ENCODE measurements at regions not wholly inside any gene's neighbourhood (a gene's known extent, or its start where the extent isn't known, plus 50 kb on each side); places are given as distances from the start of the nearest gene placed in this dataset.

DNA sequence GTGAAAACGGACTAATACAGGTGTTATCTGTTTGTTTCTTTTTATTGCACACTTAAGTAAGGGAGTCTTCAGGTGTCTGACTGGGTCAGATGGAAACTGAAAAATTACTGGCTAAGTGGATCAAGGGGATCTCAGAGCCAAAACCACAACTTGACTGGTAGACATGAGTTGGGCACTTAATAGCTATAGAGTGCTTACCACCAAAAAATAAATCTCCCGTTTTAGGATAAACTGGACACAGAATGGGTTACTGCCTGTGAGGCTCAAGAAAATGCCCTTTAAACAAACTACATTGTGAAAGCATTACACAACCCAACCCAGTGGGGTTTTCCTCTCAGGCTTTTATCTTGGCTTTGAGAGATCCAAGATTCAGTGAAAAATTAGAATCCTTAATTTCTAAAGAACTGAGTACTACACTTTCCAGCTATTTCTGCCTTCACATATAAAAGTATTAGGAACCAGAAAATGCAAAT lies 134.0 kb upstream of the LYPLAL1 start:
- intact Hi-C loops (cut with micrococcal nuclease; ENCODE audit: unreplicated experiment) (no loop called here), in situ Hi-C loops (cut with HindIII; ENCODE audit: extremely low pct_ligation_motif_present, low pct_unique_long_range_greater_than_20kb) (no loop called here)
- ChIA-PET POLR2A (no interaction called here), CTCF (ENCODE audit: low intra/inter-chr PET ratio, low total read pairs) (no interaction called here)
- no peak overlapping the region for H3K27ac ChIP-seq (ENCODE audit: extremely low read length, insufficient read depth, low read length)
- FAIRE-seq (no peak), ATAC-seq (no peak), DNase-seq (ENCODE audit: low spot score) (no peak)
- no peaks in the 10 kb centered on the region for H3K79me2 ChIP-seq (ENCODE audit: insufficient read depth, low read length)
- H3K36me3 ChIP-seq (replicated peaks in 1 of 2; ENCODE audit: control insufficient read depth in 1 of 2, insufficient read depth in 2 of 2, low read length in 2 of 2) = no peaks in the 10 kb centered on the region
- no peak overlapping the region for H3K4me2 ChIP-seq (ENCODE audit: low read depth, low read length)
- no TSS peak for BruUV-seq (replicated peaks)
- H2AFZ ChIP-seq (ENCODE audit: low read length) = no peak overlapping the region
- WGBS (ENCODE audit: low lambda C conversion rate) = 22% methylated on average over 2 of the region's 2 CpGs
- H3K4me1 ChIP-seq (ENCODE audit: insufficient read depth, low read length) = no peaks in the 10 kb centered on the region; the same call in 1 of the 2 replicates
- TF ChIP-seq, protein P1, sequence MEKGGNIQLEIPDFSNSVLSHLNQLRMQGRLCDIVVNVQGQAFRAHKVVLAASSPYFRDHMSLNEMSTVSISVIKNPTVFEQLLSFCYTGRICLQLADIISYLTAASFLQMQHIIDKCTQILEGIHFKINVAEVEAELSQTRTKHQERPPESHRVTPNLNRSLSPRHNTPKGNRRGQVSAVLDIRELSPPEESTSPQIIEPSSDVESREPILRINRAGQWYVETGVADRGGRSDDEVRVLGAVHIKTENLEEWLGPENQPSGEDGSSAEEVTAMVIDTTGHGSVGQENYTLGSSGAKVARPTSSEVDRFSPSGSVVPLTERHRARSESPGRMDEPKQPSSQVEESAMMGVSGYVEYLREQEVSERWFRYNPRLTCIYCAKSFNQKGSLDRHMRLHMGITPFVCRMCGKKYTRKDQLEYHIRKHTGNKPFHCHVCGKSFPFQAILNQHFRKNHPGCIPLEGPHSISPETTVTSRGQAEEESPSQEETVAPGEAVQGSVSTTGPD (CRISPR knock-in tag; IDR thresholded peaks at IDR 0.05) = no peak
- H3K4me3 ChIP-seq (replicated peaks in 1 of 3; ENCODE audit: insufficient read depth in 1 of 3, low read depth in 2 of 3, low read length in 3 of 3) = no peak overlapping the region
- no peaks in the 10 kb centered on the region for H3K27me3 ChIP-seq (ENCODE audit: control insufficient read depth in 1 of 2, insufficient read depth in 2 of 2, low read length in 2 of 2)
- no peak overlapping the region for H3K9ac ChIP-seq (ENCODE audit: insufficient read depth, low read depth, low read length)
- H4K20me1 ChIP-seq (ENCODE audit: insufficient read depth, low read length) = no peaks in the 10 kb centered on the region
- no peaks in the 10 kb centered on the region for H3K9me3 ChIP-seq (ENCODE audit: low read length)

DNA sequence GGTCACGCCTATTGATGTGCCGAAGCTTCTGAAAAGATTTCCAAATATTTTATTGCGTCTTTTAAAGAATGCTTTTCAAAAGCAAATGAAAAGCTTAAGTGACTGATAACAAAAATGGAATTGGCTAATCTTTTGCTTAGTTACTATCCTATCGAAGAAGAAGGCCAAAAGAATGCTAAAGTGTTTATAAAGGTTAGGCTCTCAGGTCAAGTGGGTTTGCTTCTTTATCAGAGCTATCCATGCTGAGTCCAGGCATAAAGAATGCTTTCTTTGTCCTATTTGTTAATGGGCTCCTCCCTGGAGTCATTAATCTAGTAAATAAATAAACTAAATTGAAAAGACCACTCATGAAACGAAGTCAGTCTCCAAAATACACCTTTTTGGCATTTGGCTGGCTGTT lies 133.4 kb upstream of the LYPLAL1 start:
- in situ Hi-C loops (cut with HindIII; ENCODE audit: extremely low pct_ligation_motif_present, low pct_unique_long_range_greater_than_20kb) (no loop called here), intact Hi-C loops (cut with micrococcal nuclease; ENCODE audit: unreplicated experiment) (no loop called here)
- no peak for DNase-seq (ENCODE audit: low spot score)
- no peak for FAIRE-seq
- no peak overlapping the region for H3K4me2 ChIP-seq (ENCODE audit: low read depth, low read length)
- CTCF ChIA-PET (ENCODE audit: low intra/inter-chr PET ratio, low total read pairs) = no interaction called here
- H3K36me3 ChIP-seq (replicated peaks in 1 of 2; ENCODE audit: control insufficient read depth in 1 of 2, insufficient read depth in 2 of 2, low read length in 2 of 2) = no peaks in the 10 kb centered on the region
- POLR2A ChIA-PET = no interaction called here
- H2AFZ ChIP-seq (ENCODE audit: low read length) = no peak overlapping the region
- BruUV-seq (replicated peaks) = no TSS peak
- 4% methylated on average over 5 of the region's 5 CpGs for WGBS (ENCODE audit: low lambda C conversion rate)
- TF ChIP-seq ZNF619 (CRISPR knock-in tag; IDR thresholded peaks at IDR 0.05) (no peak), POLR2G (IDR thresholded peaks at IDR 0.05; ENCODE audit: low read depth, low read length) (no peak), ZFP1 (CRISPR knock-in tag; IDR thresholded peaks at IDR 0.05) (no peak), SSRP1 (CRISPR knock-in tag; IDR thresholded peaks at IDR 0.05) (no peak), REXO4 (CRISPR knock-in tag; IDR thresholded peaks at IDR 0.05; ENCODE audit: borderline replicate concordance) (no peak), ZNF713 (CRISPR knock-in tag; IDR thresholded peaks at IDR 0.05) (no peak), KAT2B (IDR thresholded peaks at IDR 0.05; ENCODE audit: borderline replicate concordance, low read depth, low read length) (no peak), TARDBP (CRISPR knock-in tag; IDR thresholded peaks at IDR 0.05) (no peak)
- TF ChIP-seq, protein P2, sequence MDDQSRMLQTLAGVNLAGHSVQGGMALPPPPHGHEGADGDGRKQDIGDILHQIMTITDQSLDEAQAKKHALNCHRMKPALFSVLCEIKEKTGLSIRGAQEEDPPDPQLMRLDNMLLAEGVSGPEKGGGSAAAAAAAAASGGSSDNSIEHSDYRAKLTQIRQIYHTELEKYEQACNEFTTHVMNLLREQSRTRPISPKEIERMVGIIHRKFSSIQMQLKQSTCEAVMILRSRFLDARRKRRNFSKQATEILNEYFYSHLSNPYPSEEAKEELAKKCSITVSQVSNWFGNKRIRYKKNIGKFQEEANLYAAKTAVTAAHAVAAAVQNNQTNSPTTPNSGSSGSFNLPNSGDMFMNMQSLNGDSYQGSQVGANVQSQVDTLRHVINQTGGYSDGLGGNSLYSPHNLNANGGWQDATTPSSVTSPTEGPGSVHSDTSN (CRISPR knock-in tag; IDR thresholded peaks at IDR 0.05; ENCODE audit: borderline replicate concordance) = no peak
- TF ChIP-seq, protein P3, sequence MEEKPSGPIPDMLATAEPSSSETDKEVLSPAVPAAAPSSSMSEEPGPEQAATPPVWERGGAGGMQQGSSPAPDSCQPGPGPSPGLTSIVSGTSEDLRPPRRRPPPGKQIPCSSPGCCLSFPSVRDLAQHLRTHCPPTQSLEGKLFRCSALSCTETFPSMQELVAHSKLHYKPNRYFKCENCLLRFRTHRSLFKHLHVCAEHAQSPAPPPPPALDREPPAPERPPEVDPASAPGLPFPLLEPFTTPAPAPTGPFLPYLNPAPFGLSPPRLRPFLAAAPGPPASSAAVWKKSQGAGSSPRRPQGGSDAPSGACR (CRISPR knock-in tag; IDR thresholded peaks at IDR 0.05) = no peak
- H4K20me1 ChIP-seq (ENCODE audit: insufficient read depth, low read length) = no peaks in the 10 kb centered on the region
- no peak for ATAC-seq
- no peaks in the 10 kb centered on the region; the same call in 1 of the 2 replicates for H3K4me1 ChIP-seq (ENCODE audit: insufficient read depth, low read length)
- H3K27ac ChIP-seq (ENCODE audit: extremely low read length, insufficient read depth, low read length) = no peak overlapping the region
- H3K4me3 ChIP-seq (replicated peaks in 1 of 3; ENCODE audit: insufficient read depth in 1 of 3, low read depth in 2 of 3, low read length in 3 of 3) = no peak overlapping the region
- H3K79me2 ChIP-seq (ENCODE audit: insufficient read depth, low read length) = no peaks in the 10 kb centered on the region
- H3K9ac ChIP-seq (ENCODE audit: insufficient read depth, low read depth, low read length) = no peak overlapping the region
- no peaks in the 10 kb centered on the region for H3K27me3 ChIP-seq (ENCODE audit: control insufficient read depth in 1 of 2, insufficient read depth in 2 of 2, low read length in 2 of 2)
- H3K9me3 ChIP-seq (ENCODE audit: low read length) = no peaks in the 10 kb centered on the region

Measured in HepG2 (cell line).